BLaER1 treated with 17β-estradiol and CSF1 and Interleukin-3, amounts not matched to agents 10 nM and 100 nM (cell line): ENCODE measurements at regions not wholly inside any gene's neighbourhood (a gene's known extent, or its start where the extent isn't known, plus 50 kb on each side); places are given as distances from the start of the nearest gene placed in this dataset.

Experiments used
- H3K27ac ChIP-seq, 11 experiments: shearing (Covaris generic); formaldehyde crosslinking; 2 replicates each; pipeline ENCODE4 v1.8.1; 2022
- H3K27me3 ChIP-seq, 11 experiments: shearing (Covaris generic); formaldehyde crosslinking; 2 replicates each; pipeline ENCODE4 v1.8.1; 2022
- H3K36me3 ChIP-seq, 11 experiments: shearing (Covaris generic); formaldehyde crosslinking; 2 replicates each; pipeline ENCODE4 v1.8.1; 2022
- H3K4me1 ChIP-seq, 10 experiments: shearing (Covaris generic); formaldehyde crosslinking; 2 replicates each; pipeline ENCODE4 v1.8.1; 2022
- H3K4me2 ChIP-seq, 11 experiments: shearing (Covaris generic); formaldehyde crosslinking; 2 replicates each; pipeline ENCODE4 v1.8.1; 2022
- H3K4me3 ChIP-seq, 10 experiments: shearing (Covaris generic); formaldehyde crosslinking; 2 replicates each; pipeline ENCODE4 v1.8.1; 2022
- H3K9ac ChIP-seq, 11 experiments: shearing (Covaris generic); formaldehyde crosslinking; 2 replicates each; pipeline ENCODE4 v1.8.1; 2022
- H3K9me3 ChIP-seq, 11 experiments: shearing (Covaris generic); formaldehyde crosslinking; replicated peaks in 1 of 11; 2 replicates each; pipeline ENCODE4 v1.8.1; 2022
- H4K20me1 ChIP-seq, 11 experiments: shearing (Covaris generic); formaldehyde crosslinking; 2 replicates each; pipeline ENCODE4 v1.8.1; 2022
- Cebpa-rat ChIP-seq, 11 experiments: shearing (Covaris generic); IDR thresholded peaks; 2 replicates each; pipeline ENCODE4 v1.8.1; 2022

DNA sequence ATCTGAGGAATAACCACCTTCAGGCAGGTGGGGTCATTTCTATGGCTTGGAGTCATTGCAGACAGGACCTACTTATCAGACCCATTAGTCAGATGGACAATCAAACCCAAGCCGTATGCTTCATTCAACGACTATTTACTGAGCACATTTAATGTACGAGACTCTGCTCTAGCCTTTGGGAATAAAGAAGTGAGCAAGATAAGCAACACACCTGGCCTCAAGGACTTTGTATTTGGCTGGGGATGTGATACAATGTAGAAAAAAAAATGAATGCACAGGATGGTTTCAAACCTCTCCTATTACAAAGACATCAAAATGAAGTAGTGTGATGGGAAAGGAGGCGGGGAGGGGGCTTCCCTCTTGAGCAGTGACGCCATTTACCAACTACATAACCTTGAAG, 311.7 kb downstream of the PMP22 start:
- Histone ChIP-seq H3K27me3 (no peaks in the 10 kb centered on the region), H3K27ac (no peak overlapping the region), H3K4me2 (no peak overlapping the region), H3K36me3 (no peaks in the 10 kb centered on the region), H3K9ac (no peak overlapping the region), H3K9me3 (0 out of 22 replicates have a peak, but pooled peaks cover 0 to 4% (median 0%) of the 10 kb centered on the region in 11 experiments), H4K20me1 (no peaks in the 10 kb centered on the region), H3K4me3 (no peak overlapping the region), H3K4me1 (peaks cover 0 to 7% (median 0%) of the 10 kb centered on the region in 10 experiments; a peak in 1 of 20 replicates)
- no peak for TF ChIP-seq Cebpa-rat (IDR thresholded peaks at IDR 0.05)

DNA sequence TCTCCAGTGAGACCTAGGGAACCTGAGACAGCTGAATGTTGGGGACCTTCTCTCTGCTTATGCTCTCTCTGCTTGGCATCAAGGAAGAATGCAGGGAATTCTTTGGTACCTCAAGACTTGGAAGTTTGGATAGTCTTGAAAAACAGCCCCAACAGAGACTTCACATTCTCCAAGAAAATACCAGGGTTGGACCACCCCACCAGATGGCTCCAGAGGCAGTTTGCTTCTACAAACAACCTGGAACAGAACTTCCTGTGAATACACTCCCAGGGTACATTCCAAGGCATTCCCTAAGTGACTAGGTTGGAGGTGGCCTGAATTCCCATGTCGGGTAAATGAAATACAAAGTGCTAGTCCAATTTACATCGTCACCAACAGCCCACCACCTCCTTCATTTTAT, 314.4 kb downstream of the PMP22 start:
- H3K4me3 ChIP-seq = no peak overlapping the region
- H3K27ac ChIP-seq = no peak overlapping the region
- H4K20me1 ChIP-seq = no peaks in the 10 kb centered on the region
- no peak for TF ChIP-seq Cebpa-rat (IDR thresholded peaks at IDR 0.05)
- no peaks in the 10 kb centered on the region for H3K27me3 ChIP-seq
- peaks cover 0 to 7% (median 0%) of the 10 kb centered on the region in 10 experiments; a peak in 1 of 20 replicates for H3K4me1 ChIP-seq
- H3K9me3 ChIP-seq = 0 out of 22 replicates have a peak, but pooled peaks cover 0 to 4% (median 0%) of the 10 kb centered on the region in 11 experiments
- no peak overlapping the region for H3K9ac ChIP-seq
- no peak overlapping the region for H3K4me2 ChIP-seq
- no peaks in the 10 kb centered on the region for H3K36me3 ChIP-seq

DNA sequence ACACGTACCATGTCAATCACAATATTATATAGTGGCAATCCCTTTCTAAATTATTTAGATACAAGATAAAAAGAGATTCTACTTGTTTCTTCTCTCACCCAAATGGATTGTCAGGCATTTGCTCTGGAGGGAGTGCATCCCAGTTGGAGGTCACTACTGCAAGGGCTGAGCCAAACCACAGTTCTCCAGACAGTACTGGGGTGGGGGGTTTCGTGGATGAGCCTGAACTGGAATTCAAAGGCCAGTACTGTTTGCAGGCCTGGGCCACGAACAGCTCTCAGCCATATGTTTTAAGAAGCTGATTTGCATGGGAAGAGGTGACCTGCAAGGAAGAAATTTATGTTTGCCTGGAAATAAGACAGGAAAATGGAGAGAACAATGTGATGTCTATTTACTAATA, 314.9 kb downstream of the PMP22 start:
- no peaks in the 10 kb centered on the region for H3K36me3 ChIP-seq
- H3K27ac ChIP-seq = no peak overlapping the region
- peaks cover 0 to 7% (median 0%) of the 10 kb centered on the region in 10 experiments; a peak in 1 of 20 replicates for H3K4me1 ChIP-seq
- no peak overlapping the region for H3K9ac ChIP-seq
- 0 out of 22 replicates have a peak, but pooled peaks cover 0 to 4% (median 0%) of the 10 kb centered on the region in 11 experiments for H3K9me3 ChIP-seq
- H3K27me3 ChIP-seq = no peaks in the 10 kb centered on the region
- H4K20me1 ChIP-seq = no peaks in the 10 kb centered on the region
- no peak overlapping the region for H3K4me2 ChIP-seq
- no peak for TF ChIP-seq Cebpa-rat (IDR thresholded peaks at IDR 0.05)
- H3K4me3 ChIP-seq = no peak overlapping the region

DNA sequence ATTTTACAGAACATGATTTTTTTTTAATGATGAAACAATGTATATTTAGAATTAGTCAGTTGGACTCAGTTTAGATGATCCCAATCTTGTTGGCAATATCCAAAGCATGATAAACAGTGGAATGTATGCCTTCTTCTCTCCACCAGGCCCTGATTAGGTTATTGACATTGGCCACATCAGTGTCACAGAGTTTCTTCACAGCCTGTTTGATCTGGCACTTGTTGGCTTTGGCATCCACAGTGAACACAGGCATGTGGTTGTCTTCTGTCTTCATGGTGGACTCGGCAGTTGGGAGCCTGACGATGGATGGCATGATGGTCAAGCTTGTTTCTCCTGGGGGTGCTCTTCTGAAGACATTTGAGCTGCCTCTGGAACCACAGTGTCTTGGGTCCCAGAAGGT, 317.5 kb downstream of the PMP22 start:
- no peak overlapping the region for H3K9ac ChIP-seq
- H3K4me1 ChIP-seq = peaks cover 0 to 7% (median 0%) of the 10 kb centered on the region in 10 experiments; a peak in 1 of 20 replicates
- H3K27me3 ChIP-seq = no peaks in the 10 kb centered on the region
- no peak overlapping the region for H3K4me3 ChIP-seq
- no peak overlapping the region for H3K27ac ChIP-seq
- H3K4me2 ChIP-seq = no peak overlapping the region
- no peaks in the 10 kb centered on the region for H3K9me3 ChIP-seq
- no peaks in the 10 kb centered on the region for H4K20me1 ChIP-seq
- H3K36me3 ChIP-seq = no peaks in the 10 kb centered on the region
- no peak for TF ChIP-seq Cebpa-rat (IDR thresholded peaks at IDR 0.05)

DNA sequence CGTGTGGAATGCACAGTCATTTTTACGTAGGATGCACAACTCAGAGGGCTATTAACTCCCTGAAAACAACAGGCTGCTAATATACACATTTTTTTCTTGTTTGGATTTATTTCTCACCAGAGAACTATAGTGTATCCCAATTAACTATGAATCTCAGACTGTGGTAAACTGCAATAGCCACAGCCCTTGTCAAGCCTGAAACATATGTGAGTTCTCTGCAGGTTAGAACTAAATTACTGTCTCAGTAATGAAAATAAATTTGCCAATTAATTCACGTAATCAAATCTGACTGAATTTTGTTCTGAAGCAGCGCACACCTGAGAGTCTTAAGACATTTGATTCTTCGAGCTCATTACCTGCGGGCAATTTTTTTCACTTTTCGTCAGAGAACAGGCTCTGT, 318.6 kb downstream of the PMP22 start:
- no peaks in the 10 kb centered on the region for H4K20me1 ChIP-seq
- H3K4me2 ChIP-seq = no peak overlapping the region
- no peak overlapping the region for H3K9ac ChIP-seq
- no peaks in the 10 kb centered on the region for H3K36me3 ChIP-seq
- TF ChIP-seq Cebpa-rat (IDR thresholded peaks at IDR 0.05) = no peak
- no peaks in the 10 kb centered on the region for H3K9me3 ChIP-seq
- H3K4me3 ChIP-seq = no peak overlapping the region
- H3K4me1 ChIP-seq = no peaks in the 10 kb centered on the region
- H3K27ac ChIP-seq = no peak overlapping the region
- no peaks in the 10 kb centered on the region for H3K27me3 ChIP-seq

DNA sequence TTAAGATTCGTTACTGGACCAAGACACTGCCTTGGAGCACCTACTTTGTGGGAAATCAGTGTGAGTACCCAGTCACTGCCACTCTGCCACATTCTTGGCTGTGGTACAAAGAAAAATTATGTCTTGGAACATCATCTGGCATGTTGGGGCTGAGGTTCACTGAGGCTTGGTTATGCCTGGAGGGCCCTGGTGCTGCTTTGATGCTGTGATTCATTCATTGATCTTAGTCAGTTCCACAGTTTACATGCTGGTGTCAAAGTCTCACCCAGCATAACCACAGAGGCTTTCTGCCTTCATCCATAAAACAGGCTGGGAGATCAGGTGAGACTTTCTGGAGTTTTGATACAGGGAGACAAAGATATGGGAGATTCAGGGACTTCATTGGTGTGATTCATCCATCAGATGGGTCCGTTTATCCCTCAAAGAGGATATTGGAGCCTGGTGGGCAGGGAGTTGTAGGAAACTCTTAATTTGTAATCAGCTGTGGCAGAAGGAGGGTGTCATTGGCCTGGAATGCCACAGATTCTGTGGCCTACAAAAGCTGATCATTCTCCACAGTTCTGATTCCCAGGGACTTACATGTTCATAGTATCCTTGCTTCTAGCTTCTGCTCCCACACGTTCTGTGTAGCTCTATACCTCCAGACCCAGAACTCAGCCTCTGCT, 322.5 kb downstream of the PMP22 start:
- Histone ChIP-seq H3K9me3 (no peaks in the 10 kb centered on the region), H3K9ac (no peak overlapping the region), H3K27ac (no peak overlapping the region), H4K20me1 (no peaks in the 10 kb centered on the region), H3K36me3 (no peaks in the 10 kb centered on the region), H3K27me3 (no peaks in the 10 kb centered on the region), H3K4me1 (no peaks in the 10 kb centered on the region), H3K4me2 (no peak overlapping the region), H3K4me3 (no peak overlapping the region)
- TF ChIP-seq Cebpa-rat (IDR thresholded peaks at IDR 0.05) = no peak

DNA sequence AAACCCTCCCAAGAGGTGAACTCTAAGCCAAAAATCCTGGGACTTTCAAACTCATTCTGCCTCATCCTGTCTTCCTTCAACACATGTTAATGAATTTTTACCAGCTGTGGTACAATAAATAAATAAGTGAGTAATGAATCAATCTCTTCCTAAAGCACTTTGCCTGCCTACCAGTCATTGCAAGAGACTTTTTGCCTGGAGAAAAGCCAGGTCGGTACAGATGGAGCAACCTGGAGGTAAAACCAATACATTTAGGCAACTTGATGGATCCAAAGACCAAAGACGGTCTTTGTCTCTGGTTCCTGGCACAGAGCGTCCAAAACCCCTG, 324.2 kb downstream of the PMP22 start:
- H3K4me3 ChIP-seq = no peak overlapping the region
- H3K36me3 ChIP-seq = no peaks in the 10 kb centered on the region
- no peaks in the 10 kb centered on the region for H4K20me1 ChIP-seq
- H3K4me2 ChIP-seq = no peak overlapping the region
- H3K4me1 ChIP-seq = no peaks in the 10 kb centered on the region
- no peak overlapping the region for H3K9ac ChIP-seq
- no peaks in the 10 kb centered on the region for H3K27me3 ChIP-seq
- H3K9me3 ChIP-seq = no peaks in the 10 kb centered on the region
- no peak for TF ChIP-seq Cebpa-rat (IDR thresholded peaks at IDR 0.05)
- H3K27ac ChIP-seq = no peak overlapping the region

DNA sequence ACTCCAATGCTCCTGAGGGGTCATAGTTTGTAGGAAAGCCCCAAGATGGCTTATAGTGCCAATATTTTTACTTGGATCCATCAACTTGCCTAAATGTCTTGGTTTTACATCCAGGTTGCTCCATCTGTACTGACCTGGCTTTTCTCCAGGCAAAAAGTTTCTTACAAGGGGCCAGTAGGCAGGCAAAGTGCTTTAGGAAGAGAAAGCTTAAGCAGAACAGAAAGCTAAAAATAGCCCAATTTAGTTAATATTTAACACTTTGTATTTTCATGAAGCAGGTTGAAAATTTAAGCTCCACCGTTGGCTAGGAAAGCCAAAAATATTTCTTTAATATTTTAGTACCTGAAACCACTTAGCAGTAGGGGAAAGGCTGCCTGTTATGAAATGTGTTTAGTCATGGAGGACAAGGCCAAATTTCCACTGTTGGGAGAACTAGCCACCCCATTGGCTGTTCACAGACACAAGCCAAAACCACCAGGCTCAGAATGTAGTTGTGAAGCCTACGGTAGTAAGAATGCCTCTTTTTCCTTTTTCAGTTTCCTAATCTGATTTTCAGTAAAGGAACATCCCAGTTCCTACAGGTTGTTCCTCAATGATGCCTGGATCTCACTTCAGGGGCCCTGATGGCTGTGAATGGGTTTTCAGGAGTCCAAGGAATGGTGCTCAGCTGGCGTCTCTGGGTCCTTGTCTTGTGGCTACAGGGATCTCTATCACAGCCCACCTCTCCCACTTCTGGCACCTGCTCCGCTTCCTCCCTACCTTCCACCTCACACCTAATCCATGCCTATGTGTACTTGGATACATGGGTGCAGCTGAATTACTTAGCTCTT, 324.8 kb downstream of the PMP22 start:
- no peaks in the 10 kb centered on the region for H4K20me1 ChIP-seq
- no peaks in the 10 kb centered on the region for H3K36me3 ChIP-seq
- no peak overlapping the region for H3K27ac ChIP-seq
- no peak overlapping the region for H3K4me3 ChIP-seq
- H3K4me1 ChIP-seq = no peaks in the 10 kb centered on the region
- TF ChIP-seq Cebpa-rat (IDR thresholded peaks at IDR 0.05) = no peak
- no peak overlapping the region for H3K9ac ChIP-seq
- no peaks in the 10 kb centered on the region for H3K9me3 ChIP-seq
- no peaks in the 10 kb centered on the region for H3K27me3 ChIP-seq
- H3K4me2 ChIP-seq = no peak overlapping the region

DNA sequence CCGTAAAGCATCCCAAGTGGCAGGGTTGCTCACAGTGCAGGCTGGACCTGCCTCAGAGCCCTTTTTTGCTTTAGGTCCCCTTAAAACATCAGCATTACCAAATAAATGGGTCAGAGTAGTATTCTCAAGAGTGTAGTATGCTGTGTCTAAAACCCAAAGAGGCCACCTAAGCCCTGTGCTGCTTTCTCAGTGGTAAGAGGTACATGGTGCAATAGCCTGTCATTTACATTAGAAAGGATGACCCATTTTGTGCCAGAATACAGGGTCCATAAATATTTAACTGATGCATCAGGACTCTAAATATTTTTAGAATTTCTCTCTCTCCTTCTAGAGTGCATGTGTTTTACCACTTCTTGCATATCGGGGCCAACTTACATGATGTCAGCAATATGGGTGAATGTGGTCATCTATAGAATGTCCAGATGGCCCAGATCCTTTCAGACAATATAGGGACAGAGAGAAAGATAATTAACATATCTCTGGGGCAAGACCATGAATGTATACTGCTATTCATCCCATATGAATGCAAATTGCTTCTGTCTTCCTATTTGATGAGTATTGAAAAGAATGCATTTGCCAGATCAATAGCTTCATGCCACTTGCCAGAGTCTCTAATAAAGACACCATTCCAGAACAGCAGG, 329.2 kb downstream of the PMP22 start:
- Histone ChIP-seq H3K36me3 (no peaks in the 10 kb centered on the region), H3K9me3 (no peaks in the 10 kb centered on the region), H3K4me1 (no peaks in the 10 kb centered on the region), H3K27me3 (no peaks in the 10 kb centered on the region), H3K27ac (no peak overlapping the region), H4K20me1 (no peaks in the 10 kb centered on the region), H3K4me2 (no peak overlapping the region), H3K9ac (no peak overlapping the region), H3K4me3 (no peak overlapping the region)
- no peak for TF ChIP-seq Cebpa-rat (IDR thresholded peaks at IDR 0.05)
